GM10248 (cell line): ENCODE measurements at regions not wholly inside any gene's neighbourhood (a gene's known extent, or its start where the extent isn't known, plus 50 kb on each side); places are given as distances from the start of the nearest gene placed in this dataset.

ENCODE experiments used
- CTCF ChIA-PET: fragments of 300-600 bp; sonication (Branson Sonifier 250); formaldehyde crosslinking; extraction: SDS; loops from one replicate; lab custom pipeline; 2021; ENCODE audit warnings: antibody characterized with exemption; lab: Yijun Ruan, JAX
- POLR2A ChIA-PET: fragments of 350-650 bp; sonication (Branson Sonifier 250); formaldehyde crosslinking; extraction: SDS; loops from one replicate; lab custom pipeline; 2020; ENCODE audit warnings: antibody characterized with exemption; lab: Yijun Ruan, JAX
- DNase-seq: peaks from one replicate; pipeline ENCODE4 v3.0.0; 2012; ENCODE audit errors: extremely low spot score
- CTCF ChIP-seq: IDR thresholded peaks from 2 replicates; pipeline ENCODE4 v1.5.1; 2012; ENCODE audit warnings: mild to moderate bottlenecking, low read depth; ENCODE audit errors: extremely low read depth, missing control alignments, control extremely low read depth

- no peak for DNase-seq
- ChIA-PET POLR2A (no interaction called here), CTCF (interaction anchor here (2.0 kb wide), 1 partner anchor 13 kb away, joined by 5 read pairs; no protein-coding TSS in a partner anchor)
- TF ChIP-seq CTCF = no peak
Measured at GRCh38 chr20:37602634-37603033, 75.0 kb upstream of the BLCAP start.

- ChIA-PET CTCF (no interaction called here), POLR2A (no interaction called here)
- TF ChIP-seq CTCF = no peak
- no peak for DNase-seq
Measured at GRCh38 chr20:37600486-37600885, 72.8 kb upstream of the BLCAP start.

- TF ChIP-seq CTCF = no peak
- POLR2A ChIA-PET = no interaction called here
- CTCF ChIA-PET = interaction anchor here (0.9 to 1.1 kb wide), 2 partner anchors 17 to 19 kb away, joined by 3 read pairs; no protein-coding TSS in a partner anchor
- DNase-seq = no peak
Measured at GRCh38 chr20:37598575-37599342, 71.1 kb upstream of the BLCAP start.

GRCh38 chr20:37598100-37598543 lies 70.4 kb upstream of the BLCAP start:
- TF ChIP-seq CTCF = no peak
- no peak for DNase-seq
- CTCF ChIA-PET = interaction anchor here (1.1 kb wide), 1 partner anchor 18 kb away, joined by 3 read pairs; no protein-coding TSS in a partner anchor
- POLR2A ChIA-PET = no interaction called here

- no peak for DNase-seq
- POLR2A ChIA-PET = no interaction called here
- TF ChIP-seq CTCF = no peak
- CTCF ChIA-PET = no interaction called here
Measured at GRCh38 chr20:37596890-37597536, 69.3 kb upstream of the BLCAP start.

- ChIA-PET CTCF (no interaction called here), POLR2A (no interaction called here)
- no peak for TF ChIP-seq CTCF
- DNase-seq = no peak
Measured at GRCh38 chr20:37596168-37596567, 68.5 kb upstream of the BLCAP start.
